ENCODE measurements at regions not wholly inside any gene's neighbourhood (a gene's known extent, or its start where the extent isn't known, plus 50 kb on each side); places are given as distances from the start of the nearest gene placed in this dataset.

DNA sequence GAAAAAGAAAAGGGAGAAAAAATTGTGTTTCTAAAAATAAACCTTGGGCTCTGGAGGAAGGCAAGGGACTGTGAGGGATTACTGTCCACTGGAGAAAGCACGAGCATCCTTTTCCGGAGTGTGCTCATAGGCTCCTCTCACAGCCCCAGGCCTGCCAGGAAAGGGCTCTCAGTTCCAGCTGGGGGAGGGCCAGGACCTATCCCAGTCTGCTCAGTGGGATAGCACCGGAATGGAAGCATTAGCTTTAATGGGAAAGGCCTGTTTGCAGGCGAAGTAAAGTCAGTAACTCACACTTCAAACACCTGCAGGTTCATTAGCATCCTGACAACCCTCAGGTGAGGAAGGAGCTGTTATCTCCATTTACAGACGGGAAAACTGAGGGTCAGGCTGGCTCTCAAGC, 113.9 kb upstream of the USP24 start:
- no peak for DNase-seq (ENCODE audit: low spot score)

GRCh38 chr1:55326496-55327243, 111.5 kb upstream of the USP24 start:
- DNase-seq (ENCODE audit: low spot score), result no peak

DNA sequence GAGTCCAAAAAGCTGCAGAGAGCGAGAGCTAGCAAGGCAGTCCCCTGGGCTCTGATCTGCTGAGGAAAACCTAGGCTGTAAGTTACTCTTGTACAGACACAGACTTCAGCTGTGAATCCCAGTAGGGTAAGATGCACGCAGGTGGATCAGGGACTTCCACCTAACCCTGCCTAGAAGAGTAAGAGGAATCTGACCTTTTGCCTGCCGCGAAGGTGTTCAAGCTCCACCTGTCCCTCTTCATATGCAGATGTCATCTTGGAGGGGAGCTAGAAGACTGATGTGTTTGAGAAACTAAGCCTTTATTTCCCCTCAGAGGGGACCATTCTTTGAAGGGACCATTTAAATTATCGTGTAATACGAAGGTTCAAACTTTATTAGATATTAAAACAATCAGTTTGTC, 108.6 kb upstream of the USP24 start:
- no peak for DNase-seq (ENCODE audit: low spot score)

- DNase-seq (ENCODE audit: low spot score), result no peak
Measured at GRCh38 chr1:55322842-55323241, 107.7 kb upstream of the USP24 start.

DNA sequence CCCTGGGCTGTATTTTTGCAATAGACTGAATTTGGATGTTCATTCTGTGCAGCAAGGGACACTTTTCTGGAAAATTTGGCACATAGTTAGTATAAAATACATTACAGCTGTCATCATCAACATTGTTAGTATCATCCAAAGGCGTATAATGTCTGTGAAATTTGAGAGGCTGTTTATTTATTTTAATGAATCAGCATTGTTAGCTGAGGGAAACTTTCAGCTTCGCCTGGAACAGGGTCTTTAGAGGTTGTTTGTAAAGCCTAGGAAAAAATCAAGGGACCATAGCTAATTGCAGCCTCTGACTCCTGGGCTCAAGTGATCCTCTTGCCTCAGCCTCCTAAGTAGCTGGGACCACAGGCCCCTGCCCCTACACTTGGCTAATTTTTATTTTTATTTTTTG, 106.8 kb upstream of the USP24 start:
- DNase-seq (ENCODE audit: low spot score), result no peak

GRCh38 chr1:55320891-55321290, 105.7 kb upstream of the USP24 start:
- no peak for DNase-seq (ENCODE audit: low spot score)

DNA sequence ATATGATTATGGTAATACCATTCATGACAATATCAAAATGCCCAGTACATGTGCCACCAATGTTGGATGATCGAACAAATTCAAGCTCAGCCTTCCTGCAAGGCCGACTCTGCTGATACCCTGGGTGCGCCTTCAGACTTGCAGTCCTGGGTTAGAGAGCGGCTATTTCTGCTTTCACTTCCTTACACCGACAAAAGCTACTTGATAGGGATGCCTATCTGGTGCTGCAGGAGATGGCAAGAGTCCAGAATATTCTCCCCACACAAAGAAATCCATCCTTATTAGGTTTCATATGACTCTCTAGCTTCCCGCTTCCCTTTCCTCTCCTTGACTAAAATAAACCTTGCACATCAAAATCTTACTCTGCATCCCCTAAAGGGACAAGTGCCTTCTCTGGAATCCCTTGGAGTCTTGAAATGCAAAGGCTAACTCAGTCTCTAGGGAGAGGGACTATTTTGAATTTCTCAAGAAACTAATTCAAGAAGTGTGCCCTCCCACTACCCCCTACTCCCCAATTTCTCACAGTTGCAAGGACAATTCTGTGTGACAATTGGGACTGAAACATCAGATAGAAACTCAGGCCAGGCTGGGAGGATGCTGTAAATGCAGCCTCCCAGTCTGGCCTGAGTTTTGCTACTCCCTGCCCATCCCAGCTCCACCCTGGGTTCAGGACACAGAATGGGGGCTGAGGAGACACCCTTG, 103.1 kb upstream of the USP24 start:
- no peak for DNase-seq (ENCODE audit: low spot score)

DNA sequence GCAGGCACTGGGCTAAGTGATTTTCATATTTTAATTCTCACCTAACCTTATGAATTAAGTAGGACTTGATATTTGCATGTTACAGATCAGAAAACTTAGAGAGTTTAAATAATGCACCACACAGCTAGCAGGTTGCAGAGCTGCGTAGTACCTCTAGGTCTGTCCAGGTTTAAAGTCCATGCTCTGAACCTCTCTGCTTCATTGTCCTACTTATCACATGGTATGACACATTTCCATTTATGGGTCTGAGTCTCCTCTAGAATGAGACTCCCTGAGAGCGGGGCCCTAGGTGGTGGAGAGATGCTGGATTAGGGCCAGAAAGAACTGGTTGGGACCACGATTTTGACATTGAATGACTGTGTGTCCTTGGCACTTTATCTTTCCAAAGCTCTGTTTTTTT, 102.5 kb upstream of the USP24 start:
- no peak for DNase-seq (ENCODE audit: low spot score)

- DNase-seq (ENCODE audit: low spot score), result no peak
Measured at GRCh38 chr1:55316947-55317662, 101.9 kb upstream of the USP24 start.

GRCh38 chr1:55316502-55316901, 101.3 kb upstream of the USP24 start:
- no peak for DNase-seq (ENCODE audit: low spot score)

DNA sequence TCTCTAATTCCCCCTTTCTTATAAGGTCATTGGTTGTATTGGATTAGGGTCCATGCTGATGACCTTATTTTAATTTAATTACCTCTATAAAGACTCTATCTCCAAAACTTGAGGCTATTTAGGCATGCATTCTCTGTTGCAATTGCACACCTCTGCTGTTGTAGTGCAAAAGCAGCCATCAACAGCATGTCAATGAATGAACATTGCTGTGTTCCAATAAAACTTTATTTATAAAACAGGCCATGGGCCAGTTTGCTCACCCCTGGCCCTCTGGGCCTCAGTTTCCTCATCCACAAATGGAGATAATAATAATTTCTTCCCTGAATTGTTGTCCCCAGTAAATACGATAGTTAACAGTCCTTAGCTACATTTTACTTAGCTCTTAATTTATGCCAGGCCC, 100.4 kb upstream of the USP24 start:
- no peak for DNase-seq (ENCODE audit: low spot score)

GRCh38 chr1:55314740-55315139, 99.6 kb upstream of the USP24 start:
- DNase-seq (ENCODE audit: low spot score), result no peak

DNA sequence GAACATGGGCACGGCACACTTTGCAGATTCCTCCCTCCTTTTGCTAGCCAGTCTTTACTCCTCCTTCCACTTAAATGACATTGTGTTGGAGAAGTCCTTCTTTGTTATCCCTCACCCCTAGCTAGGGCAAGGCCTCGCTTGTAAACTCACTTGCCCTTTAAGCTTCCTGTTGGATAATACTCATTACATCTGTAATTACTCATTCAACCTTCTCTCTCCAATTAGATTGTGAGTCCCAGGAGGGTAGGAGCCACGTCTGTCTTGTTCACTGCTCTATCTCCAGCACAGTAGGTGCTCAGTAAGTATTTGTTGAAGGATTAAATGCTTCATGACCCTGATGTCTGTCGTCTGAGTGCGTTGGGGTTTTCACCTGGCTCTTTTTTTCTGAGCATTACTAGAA, 98.7 kb upstream of the USP24 start:
- DNase-seq (ENCODE audit: low spot score), result no peak

GRCh38 chr1:55311979-55312378, 96.8 kb upstream of the USP24 start:
- no peak for DNase-seq (ENCODE audit: low spot score)

DNA sequence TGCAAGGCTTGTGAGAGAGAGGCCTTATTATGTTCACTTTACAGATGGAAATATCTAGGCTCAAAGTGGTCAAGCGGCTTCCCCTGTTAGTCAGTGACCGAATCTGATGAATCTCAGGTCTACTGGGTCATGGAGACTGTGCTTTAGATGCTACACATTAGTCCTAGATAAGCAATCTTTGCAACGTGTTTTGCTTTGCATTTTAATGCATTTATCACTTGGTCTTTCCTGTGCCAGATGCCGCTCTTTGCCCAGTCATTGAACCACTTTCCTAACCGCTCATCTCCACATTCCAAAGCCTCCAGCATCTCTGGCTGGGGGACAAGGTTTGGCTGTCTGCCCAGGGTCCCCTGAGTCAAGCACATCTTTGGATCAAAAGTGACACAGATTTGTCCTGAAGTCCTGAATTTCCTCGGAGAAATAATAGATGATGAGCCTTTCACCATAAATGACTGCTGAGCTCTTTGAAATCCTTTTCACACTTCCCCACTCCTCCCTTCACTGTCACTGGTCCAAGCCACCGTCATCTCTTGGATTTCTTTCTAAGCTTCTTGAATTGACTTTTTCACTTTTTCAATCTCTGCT, 96.0 kb upstream of the USP24 start:
- DNase-seq (ENCODE audit: low spot score), result no peak

DNA sequence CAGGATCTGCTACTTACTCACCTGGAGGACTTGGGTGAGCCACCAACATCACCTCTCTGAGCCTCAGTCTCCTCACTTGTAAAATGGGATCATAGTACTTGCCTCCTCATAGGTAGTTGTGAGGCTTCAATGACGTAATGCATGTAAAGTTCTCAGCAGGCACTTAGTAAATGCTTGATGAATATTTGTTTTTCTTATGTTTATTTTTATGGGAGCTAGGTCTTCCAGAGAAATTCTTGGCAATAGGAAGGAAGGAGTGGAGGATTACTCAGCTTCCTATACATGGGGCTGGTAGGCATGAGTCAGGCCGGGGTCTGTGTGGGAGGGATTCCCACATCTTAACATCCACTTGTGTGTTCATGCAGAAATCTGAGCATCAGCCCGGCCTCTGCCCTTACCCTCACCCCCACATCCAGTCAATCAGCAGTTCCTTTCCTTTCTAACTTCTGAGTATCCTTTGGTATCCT, 95.4 kb upstream of the USP24 start:
- DNase-seq (ENCODE audit: low spot score), result no peak

GRCh38 chr1:55309786-55310504, 94.8 kb upstream of the USP24 start:
- DNase-seq (ENCODE audit: low spot score), result no peak

DNA sequence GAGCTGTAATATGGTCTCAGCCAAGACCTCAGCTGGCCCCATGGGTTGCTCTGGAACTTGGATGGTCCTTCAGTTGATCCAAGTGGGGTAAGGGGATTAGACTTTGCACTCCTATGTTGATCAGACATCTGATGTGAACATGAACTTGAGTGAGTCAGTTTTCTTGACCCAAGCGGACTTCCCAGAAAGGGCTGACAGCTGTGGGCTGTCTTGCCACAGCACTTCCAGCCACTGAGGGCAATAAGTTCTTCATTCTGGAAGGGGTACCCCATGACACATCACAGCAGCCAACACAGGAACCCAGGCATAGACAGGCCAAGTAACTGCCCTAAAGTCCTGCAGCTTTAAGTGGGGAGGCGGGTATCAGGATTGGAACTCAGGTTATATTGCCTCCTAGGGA, 93.9 kb upstream of the USP24 start:
- DNase-seq (ENCODE audit: low spot score), result no peak

DNA sequence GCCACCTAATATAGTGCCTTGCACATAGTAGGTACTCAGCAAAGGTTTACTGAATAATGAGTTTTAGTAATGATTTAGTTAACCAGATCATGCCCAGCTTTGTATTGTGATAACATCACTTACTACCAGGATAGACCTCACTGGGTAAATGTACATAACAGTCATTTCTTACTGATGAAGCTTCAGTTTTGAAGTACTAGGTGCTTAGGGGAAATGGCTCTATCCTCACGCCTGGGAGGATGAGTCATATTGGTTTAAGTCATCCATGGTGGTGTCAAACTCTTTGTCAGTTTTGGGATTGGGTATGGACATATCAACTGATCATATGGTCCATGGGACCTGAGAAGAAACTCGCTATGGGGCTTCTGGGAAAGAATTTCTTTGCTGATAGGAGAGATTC, 90.6 kb upstream of the USP24 start:
- no peak for DNase-seq (ENCODE audit: low spot score)

GRCh38 chr1:55304229-55304740, 89.1 kb upstream of the USP24 start:
- no peak for DNase-seq (ENCODE audit: low spot score)

- no peak for DNase-seq (ENCODE audit: low spot score)
Measured at GRCh38 chr1:55302972-55303371, 87.8 kb upstream of the USP24 start.

DNA sequence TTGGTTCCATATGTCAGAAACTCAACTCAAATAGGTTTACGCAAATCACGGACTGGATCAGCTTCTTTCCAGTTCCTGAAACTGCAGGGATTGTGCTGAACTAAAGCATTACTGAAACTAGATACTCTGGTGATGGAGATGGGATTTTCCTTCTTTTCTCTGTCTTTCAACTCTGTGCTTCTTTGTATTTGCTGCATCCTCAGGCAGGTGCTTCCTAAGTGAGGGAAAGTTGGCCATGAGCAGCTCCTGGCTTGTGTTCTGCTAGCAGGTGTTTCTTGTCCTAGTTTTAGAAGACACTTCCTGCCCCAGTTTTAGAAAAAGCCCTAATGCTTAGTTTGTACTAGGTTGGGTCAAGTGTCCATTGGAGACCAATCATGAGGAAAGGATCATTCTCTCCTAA, 86.7 kb upstream of the USP24 start:
- DNase-seq (ENCODE audit: low spot score), result no peak
